ENCODE measurements at regions not wholly inside any gene's neighbourhood (a gene's known extent, or its start where the extent isn't known, plus 50 kb on each side); places are given as distances from the start of the nearest gene placed in this dataset.

GRCh38 chr21:36624105-36624504 lies 74.8 kb upstream of the SIM2 start:
- TF ChIP-seq EZH2phosphoT487 (IDR thresholded peaks at IDR 0.05; ENCODE audit: low read depth, severe bottlenecking, unreplicated experiment) (no peak), CTCF (IDR thresholded peaks at IDR 0.05; ENCODE audit: poor library complexity) (no peak)
